DMS153 treated with DMSO at 0.1 percent for 48 hours (cell line): ENCODE measurements at regions not wholly inside any gene's neighbourhood (a gene's known extent, or its start where the extent isn't known, plus 50 kb on each side); places are given as distances from the start of the nearest gene placed in this dataset.

ENCODE experiments used
- DNase-seq: peaks from one replicate; lab custom pipeline; 2025; ENCODE audit not compliant: unreplicated experiment; lab: John Stamatoyannopoulos, UW

GRCh38 chr10:132115732-132116131, 50.0 kb downstream of the JAKMIP3 start:
- DNase-seq: no peak

GRCh38 chr10:132117146-132117545, 51.4 kb downstream of the JAKMIP3 start:
- DNase-seq: no peak

- DNase-seq: no peak
Observed at GRCh38 chr10:132117636-132118190, 52.0 kb downstream of the JAKMIP3 start.

GRCh38 chr10:132118366-132118765, 52.6 kb downstream of the JAKMIP3 start:
- no peak for DNase-seq

- DNase-seq: no peak
Observed at GRCh38 chr10:132120200-132120599, 54.5 kb downstream of the JAKMIP3 start.

GRCh38 chr10:132120734-132121510, 55.2 kb downstream of the JAKMIP3 start:
- no peak for DNase-seq

GRCh38 chr10:132121511-132121830, 55.7 kb downstream of the JAKMIP3 start:
- no peak for DNase-seq

- no peak for DNase-seq
Observed at GRCh38 chr10:132122097-132122861, 56.5 kb downstream of the JAKMIP3 start.

GRCh38 chr10:132122939-132123445, 57.2 kb downstream of the JAKMIP3 start:
- no peak for DNase-seq

GRCh38 chr10:132123606-132124005, 57.9 kb downstream of the JAKMIP3 start:
- no peak for DNase-seq

- DNase-seq: no peak
Observed at GRCh38 chr10:132124201-132124920, 58.6 kb downstream of the JAKMIP3 start.

- DNase-seq: no peak
Observed at GRCh38 chr10:132129431-132129830, 57.3 kb upstream of the DPYSL4 start.

- no peak for DNase-seq
Observed at GRCh38 chr10:132130286-132131265, 56.2 kb upstream of the DPYSL4 start.

- peak; percentile 23 for DNase-seq
Observed at GRCh38 chr10:132131581-132132420, 54.9 kb upstream of the DPYSL4 start.

- DNase-seq: no peak
Observed at GRCh38 chr10:132132421-132132841, 54.3 kb upstream of the DPYSL4 start.

- DNase-seq: no peak
Observed at GRCh38 chr10:132133005-132133404, 53.7 kb upstream of the DPYSL4 start.

GRCh38 chr10:132133449-132134240, 53.1 kb upstream of the DPYSL4 start:
- DNase-seq: no peak

GRCh38 chr10:132134241-132135052, 52.3 kb upstream of the DPYSL4 start:
- DNase-seq: no peak
